EL (cell line): ENCODE measurements at regions not wholly inside any gene's neighbourhood (a gene's known extent, or its start where the extent isn't known, plus 50 kb on each side); places are given as distances from the start of the nearest gene placed in this dataset.
"Not testable (repeated sequence)": the region's sequence is repeated elsewhere in the genome, so short reads cannot be mapped to it uniquely, and the experiment has no call there.

ENCODE experiments used
- DNase-seq: peaks from one replicate; pipeline ENCODE4 v3.0.0-alpha.2; 2016

- DNase-seq, result no peak
These were observed 135.4 kb upstream of the SERPINE2 start for GRCh38 chr2:224174521-224174920.

GRCh38 chr2:224173933-224174332 is 134.8 kb upstream of the SERPINE2 start:
- DNase-seq, result no peak

GRCh38 chr2:224173210-224173609 is 134.1 kb upstream of the SERPINE2 start:
- no peak for DNase-seq

GRCh38 chr2:224171226-224171625 is 132.1 kb upstream of the SERPINE2 start:
- no peak for DNase-seq

GRCh38 chr2:224169847-224170246 is 130.8 kb upstream of the SERPINE2 start:
- no peak for DNase-seq

- not testable (repeated sequence) for DNase-seq
These were observed 128.7 kb upstream of the SERPINE2 start for GRCh38 chr2:224167781-224168180.

- DNase-seq, result no peak
These were observed 127.6 kb upstream of the SERPINE2 start for GRCh38 chr2:224166654-224167053.

- peak; percentile 53 for DNase-seq
These were observed 126.8 kb upstream of the SERPINE2 start for GRCh38 chr2:224165901-224166319.

GRCh38 chr2:224163566-224164307 is 124.7 kb upstream of the SERPINE2 start:
- DNase-seq, result peak; percentile 55

GRCh38 chr2:224162122-224162521 is 123.0 kb upstream of the SERPINE2 start:
- DNase-seq, result peak; percentile 64

- DNase-seq, result no peak
These were observed 122.6 kb upstream of the SERPINE2 start for GRCh38 chr2:224161712-224162111.

- DNase-seq, result peak; percentile 48
These were observed 121.8 kb upstream of the SERPINE2 start for GRCh38 chr2:224160917-224161316.

GRCh38 chr2:224159345-224159928 is 120.4 kb upstream of the SERPINE2 start:
- DNase-seq, result no peak

- no peak for DNase-seq
These were observed 119.7 kb upstream of the SERPINE2 start for GRCh38 chr2:224158831-224159230.

- no peak for DNase-seq
These were observed 119.0 kb upstream of the SERPINE2 start for GRCh38 chr2:224158061-224158460.

GRCh38 chr2:224157655-224158054 is 118.6 kb upstream of the SERPINE2 start:
- no peak for DNase-seq

GRCh38 chr2:224156436-224156835 is 117.3 kb upstream of the SERPINE2 start:
- no peak for DNase-seq

- peak; percentile 49 for DNase-seq
These were observed 116.8 kb upstream of the SERPINE2 start for GRCh38 chr2:224155896-224156295.

- DNase-seq, result no peak
These were observed 116.3 kb upstream of the SERPINE2 start for GRCh38 chr2:224155371-224155770.

GRCh38 chr2:224151680-224152310 is 112.7 kb upstream of the SERPINE2 start:
- DNase-seq, result no peak

- peak; percentile 31 for DNase-seq
These were observed 112.1 kb upstream of the SERPINE2 start for GRCh38 chr2:224151161-224151560.

- DNase-seq, result not testable (repeated sequence)
These were observed 109.0 kb upstream of the SERPINE2 start for GRCh38 chr2:224148058-224148457.

GRCh38 chr2:224147174-224147573 is 108.1 kb upstream of the SERPINE2 start:
- peak; percentile 75 for DNase-seq
